GM19455 (cell line): ENCODE measurements at regions not wholly inside any gene's neighbourhood (a gene's known extent, or its start where the extent isn't known, plus 50 kb on each side); places are given as distances from the start of the nearest gene placed in this dataset.
"Not testable (repeated sequence)": the region's sequence is repeated elsewhere in the genome, so short reads cannot be mapped to it uniquely, and the experiment has no call there.

ENCODE experiments used
- ATAC-seq: cut with Tn5 transposase; IDR thresholded peaks from one replicate; pipeline ENCODE4 v1.9.1; 2021; ENCODE audit not compliant: unreplicated experiment

DNA sequence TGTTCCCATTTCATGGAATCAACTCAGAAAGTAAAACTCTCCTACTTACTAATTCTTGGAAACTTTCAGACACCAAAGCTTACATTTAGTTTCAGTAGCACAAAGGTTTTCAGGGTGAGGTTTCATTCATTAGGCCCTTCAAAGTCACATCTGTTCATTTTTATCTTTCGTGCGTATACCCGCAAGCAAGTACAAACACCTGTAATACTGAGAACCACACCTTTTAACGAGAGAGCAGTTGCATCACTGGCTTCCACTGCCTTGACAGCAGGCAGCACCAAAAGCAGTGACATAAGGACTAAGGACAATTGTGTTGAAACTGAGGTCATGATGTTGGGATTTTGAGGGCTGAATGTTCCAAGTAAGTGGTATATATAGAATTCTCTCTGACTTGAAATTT lies 60.5 kb downstream of the GOLGA6L22 start:
- not testable (repeated sequence) for ATAC-seq

DNA sequence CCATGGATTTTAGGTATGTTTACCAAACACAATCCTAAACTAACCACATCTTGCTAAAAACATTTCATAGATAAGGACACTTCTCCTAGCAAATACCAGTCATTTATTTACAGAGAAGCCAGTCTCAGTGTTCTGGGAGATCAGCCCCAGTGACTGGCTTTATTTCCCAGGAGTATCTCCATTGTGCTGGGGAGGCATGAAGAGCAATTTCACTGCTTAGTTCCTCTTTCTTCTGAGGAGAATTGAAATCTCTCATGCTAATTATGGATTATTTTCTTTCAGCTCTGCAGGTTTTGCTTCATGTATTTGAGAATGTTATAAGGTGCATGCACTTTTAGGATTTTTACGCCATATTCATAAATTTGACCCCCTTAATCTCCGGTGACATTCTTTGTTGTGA lies 67.8 kb downstream of the GOLGA6L22 start:
- ATAC-seq: not testable (repeated sequence)

DNA sequence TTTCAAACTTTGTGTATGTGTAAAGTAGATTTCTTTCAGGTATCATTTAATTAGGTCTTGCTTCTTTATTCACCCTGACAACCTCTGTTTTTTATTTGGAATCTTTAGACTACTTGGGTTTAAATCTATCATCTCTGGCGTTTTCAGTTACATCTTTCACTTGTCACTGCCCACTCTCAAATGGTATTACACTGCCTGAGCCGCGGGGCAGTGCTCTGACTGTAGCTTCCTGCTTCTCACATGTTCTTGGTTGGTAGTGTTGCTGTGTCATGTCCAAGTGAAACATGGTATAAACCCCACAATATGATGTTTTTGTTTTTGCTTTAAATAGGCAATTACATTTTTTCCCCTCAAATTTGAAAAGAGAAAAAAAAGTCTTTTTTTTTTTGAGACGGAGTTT lies 68.3 kb downstream of the GOLGA6L22 start:
- ATAC-seq: not testable (repeated sequence)

DNA sequence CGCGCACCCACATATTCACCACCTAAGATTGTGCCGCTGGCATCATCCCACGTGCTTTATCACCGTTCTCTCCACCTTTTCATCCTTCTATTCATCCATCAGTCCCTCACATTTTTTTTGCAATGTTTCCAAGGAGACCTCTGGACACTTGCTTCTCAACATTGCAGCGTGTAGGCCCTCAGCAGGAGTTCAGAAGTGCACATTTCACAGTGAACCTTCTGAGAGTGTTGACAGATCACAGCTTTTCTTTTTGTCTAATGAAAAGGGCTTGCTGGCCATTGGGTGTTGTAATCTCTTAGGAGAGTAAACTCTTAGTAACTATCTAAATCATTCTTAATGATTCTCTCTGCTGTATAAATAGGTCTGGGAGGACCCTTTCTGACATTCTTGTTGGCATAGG lies 70.5 kb downstream of the GOLGA6L22 start:
- not testable (repeated sequence) for ATAC-seq

DNA sequence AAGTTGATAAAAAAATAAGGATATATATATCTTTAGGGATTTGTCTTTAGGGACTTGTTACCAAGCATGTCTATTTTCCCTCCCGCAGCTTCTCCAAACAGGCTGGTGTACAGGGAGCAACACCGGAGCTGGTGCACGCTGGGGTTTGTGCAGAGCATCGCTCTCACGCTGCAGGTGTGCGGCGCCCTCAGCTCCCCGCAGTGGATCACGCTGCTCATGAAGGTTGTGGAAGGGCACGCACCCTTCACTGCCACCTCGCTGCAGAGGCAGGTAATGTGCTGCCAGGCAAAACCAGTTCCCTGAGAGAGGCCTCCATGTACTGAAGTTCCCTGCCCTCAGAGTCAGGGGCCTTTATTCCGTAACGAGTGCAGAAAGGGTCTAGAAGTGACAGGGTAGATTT lies 101.0 kb downstream of the GOLGA6L22 start:
- ATAC-seq: not testable (repeated sequence)

DNA sequence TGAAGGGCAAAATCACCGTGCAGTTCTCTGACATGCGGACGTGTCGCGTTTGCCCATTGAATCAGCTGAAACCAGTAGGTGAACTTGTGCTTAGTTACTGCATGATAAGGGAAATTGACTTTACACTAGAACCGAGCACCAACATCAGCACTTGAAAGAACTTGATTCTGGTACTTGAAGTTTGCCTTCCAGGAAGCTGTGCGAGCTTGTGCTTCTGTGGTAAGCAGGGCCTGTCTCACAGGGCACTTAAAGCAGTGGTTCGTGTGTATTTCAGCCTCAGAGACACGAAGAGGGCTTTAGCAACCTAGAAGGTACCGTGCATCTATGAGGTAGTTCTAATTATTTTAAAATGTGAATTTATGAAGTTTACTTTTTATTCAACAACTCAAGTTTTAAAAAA lies 103.0 kb downstream of the GOLGA6L22 start:
- ATAC-seq: not testable (repeated sequence)

DNA sequence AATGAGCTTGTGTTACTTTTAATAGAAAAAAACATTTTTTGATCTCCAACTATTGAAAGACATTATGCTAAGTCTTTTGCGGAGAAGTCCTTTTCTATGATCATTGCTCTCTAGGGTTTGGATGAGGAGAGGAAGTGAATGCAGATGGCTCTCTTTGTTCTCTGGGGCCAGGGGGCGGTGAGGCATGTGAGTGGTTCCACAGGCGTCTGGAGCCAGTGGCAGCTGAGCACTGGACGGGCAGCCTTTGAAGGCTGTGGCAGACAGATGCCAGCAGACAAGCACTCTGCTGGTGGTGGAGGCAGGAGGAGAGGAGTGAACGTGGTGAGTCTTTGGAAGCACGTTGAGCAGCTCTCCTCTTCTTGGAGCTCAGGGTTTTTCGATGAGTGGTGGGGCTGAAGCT lies 107.8 kb downstream of the GOLGA6L22 start:
- not testable (repeated sequence) for ATAC-seq

DNA sequence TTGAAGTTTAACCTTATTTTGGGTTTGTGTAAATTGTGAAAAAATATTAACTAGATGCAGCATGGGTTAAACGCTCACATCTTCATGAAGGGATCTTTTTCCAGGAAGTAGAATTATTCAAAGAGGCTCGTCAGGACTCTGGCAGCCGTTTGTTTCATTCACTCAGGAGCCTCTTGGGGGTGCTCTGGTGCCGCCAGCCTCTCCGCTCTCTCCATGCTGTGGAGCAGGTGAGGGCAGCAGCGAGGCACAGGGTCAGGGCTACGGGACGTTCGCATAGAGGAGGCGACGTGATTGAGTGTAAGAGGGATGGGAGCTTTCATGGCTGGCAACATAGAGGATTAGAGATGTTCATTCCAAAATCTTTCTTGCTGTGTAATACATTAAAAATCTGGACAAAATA lies 110.8 kb downstream of the GOLGA6L22 start:
- ATAC-seq: not testable (repeated sequence)

DNA sequence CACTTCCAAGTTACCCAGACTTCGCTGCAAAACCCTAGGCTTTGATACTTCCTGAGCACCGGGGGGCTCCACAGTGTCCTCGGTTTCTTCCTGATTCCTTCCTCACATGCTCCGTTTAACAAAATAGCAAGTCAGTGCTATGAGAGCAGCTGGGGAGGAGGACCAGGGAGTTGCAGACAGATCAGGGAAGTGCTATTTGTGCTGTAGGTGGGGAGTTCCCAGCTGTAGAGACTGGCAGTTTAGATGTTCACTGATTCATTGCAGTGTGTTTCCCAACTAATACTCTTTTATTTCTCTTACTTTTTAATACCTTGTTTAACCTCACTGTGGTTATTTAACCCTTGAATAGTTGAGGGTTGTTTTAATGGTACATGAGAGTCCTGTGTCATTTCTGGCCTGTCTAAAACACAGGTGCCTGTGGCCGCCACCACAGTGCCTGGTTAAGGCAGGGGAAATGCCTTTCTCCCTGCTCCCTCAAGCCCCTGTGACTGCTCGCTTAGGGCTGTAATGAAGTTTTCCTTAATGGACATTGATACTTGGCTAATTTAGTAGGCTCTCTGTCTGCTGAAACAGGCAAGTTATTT lies 113.5 kb downstream of the GOLGA6L22 start:
- ATAC-seq: not testable (repeated sequence)

DNA sequence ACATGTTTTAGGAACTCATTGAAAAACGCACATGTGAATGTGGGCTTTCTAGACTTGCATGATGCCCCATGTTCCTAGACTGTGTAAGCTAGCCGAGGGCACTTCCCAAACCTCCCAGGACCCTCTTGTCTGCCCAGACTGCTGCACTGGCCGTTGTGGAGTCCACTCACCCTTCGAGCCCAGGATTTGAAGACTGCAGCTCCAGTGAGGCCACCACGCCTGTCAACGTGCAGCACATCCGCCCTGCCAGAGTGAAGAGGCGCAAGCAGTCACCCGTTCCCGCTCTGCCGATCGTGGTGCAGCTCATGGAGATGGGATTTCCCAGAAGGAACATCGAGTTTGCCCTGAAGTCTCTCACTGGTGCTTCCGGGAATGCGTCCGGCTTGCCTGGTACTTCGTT lies 114.1 kb downstream of the GOLGA6L22 start:
- ATAC-seq: not testable (repeated sequence)

DNA sequence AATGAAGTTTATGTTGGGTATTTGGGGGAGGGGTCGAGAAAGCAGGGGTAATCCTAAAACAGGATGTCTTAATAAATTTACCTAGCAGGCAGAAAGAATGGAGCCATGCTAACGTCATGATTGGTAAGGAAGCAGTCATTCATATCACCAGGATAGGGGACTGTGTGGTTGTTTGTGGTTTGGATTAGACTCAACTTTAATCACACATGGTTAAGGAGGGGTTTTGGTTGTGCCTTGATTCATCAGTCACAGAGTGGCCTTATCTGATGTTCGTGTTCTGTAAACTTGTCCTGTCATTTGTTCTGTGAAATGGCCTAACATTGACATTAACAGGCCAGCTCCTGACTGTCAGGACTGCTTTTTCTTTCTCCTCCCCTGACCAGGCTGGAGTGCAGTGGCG lies 119.1 kb downstream of the GOLGA6L22 start:
- not testable (repeated sequence) for ATAC-seq

DNA sequence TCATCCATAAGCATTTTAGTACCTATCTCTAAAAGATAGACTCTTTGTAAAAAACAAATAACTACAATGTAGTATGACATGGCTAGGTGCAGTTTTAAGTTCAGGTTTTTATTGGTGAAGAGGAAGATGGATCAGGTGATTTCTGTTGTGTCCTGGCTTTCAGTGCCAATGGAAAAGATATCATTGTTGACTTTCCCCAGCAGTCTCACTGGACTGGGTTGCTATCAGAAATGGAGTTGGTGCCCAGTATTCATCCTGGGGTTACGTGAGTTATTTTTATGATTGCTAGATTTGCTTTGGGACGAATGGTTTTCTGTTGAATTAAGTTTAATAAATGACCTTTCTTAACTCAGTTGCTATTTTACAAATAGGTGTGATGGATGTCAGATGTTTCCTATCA lies 120.5 kb downstream of the GOLGA6L22 start:
- not testable (repeated sequence) for ATAC-seq

DNA sequence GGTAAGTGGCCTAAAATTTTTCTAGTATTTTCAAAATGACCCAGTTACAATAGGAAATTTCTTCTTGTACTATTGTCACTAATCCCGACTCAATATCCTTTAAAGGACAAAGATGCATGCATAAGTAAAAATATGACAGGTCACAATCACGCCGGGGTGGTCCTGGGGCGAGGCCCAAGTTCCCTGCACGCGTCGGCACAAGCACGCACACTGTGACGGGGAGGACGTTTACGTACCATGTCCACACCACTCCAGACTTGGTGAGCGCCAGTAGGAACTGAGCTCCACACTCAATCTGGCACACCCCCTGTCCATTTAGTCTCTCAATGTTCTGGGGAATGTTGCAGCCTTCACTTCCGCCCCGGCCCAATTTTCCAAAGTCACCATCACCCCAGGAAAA lies 128.7 kb downstream of the GOLGA6L22 start:
- not testable (repeated sequence) for ATAC-seq

DNA sequence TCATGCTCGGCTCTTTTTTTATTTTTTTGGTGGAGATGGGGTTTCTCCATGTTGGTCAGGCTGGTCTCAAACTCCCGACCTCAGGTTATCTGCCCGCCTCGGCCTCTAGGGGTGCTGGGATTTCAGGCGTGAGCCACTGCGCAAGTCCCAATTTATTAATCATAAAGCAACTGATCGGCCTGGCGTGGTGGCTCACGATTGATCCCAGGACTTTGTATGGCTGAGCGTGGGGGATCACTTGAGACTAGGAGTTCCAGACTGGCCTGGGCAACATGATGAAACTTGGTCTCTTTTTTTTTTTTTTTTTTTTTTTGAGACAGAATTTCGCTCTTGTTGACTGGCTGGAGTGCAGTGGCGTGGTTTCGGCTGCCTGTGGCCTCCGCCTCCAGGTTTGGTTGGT lies 139.8 kb downstream of the GOLGA6L22 start:
- ATAC-seq: not testable (repeated sequence)

DNA sequence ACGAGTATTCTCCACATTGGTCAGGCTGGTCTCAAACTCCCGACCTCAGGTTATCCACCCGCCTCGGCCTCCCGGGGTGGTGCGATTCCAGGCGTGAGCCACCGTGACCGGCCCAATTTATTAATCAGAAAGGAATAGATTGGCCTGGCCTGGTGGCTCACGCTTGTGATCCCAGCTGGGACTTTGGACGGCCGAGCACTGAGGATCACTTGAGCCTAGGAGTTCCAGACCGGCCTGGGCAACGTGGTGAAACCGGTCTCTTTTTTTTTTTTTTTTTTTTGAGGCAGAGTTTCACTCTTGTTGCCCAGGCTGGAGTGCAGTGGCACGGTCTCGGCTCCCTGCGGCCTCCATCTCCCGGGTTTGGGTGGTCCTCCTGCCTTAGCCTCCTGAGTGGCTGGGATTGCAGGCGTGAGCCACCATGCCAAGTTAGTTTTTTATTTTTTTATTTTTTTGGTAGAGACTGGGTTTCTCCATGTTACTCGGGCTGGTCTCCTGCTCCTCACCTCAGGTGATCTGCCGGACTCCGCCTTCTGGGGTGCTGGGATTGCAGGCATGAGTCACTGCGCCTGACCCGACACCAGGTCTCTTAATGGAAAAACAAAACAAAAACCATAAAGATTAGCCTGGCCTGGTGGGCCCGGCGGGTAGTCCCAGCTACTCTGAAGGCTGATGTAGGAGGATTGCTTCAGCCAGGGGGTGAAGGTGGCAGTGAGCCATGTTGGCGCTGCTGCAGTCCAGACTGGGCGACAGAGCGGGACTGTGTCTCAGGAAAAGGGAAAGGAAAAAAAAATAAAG lies 141.0 kb downstream of the GOLGA6L22 start:
- ATAC-seq: not testable (repeated sequence)

DNA sequence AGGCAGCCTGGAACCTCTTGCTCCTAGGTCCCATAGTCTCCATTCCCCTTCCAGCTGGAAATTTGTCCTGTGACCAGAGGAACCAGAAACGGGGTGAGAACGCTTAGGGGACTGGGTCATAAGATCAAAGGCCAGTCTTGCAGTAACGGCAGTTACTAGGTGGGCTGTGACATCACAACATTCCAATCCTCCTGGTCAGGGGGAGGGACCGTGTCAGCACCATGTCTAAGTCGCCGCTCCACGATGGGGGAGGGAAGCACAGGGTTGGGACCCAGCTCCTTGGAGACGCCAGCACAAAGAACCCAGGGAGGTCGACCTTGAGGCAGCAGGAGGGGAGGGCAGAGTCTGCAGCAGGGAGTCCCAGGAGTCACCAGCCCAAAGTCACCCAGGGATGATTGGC lies 158.3 kb downstream of the GOLGA6L22 start:
- not testable (repeated sequence) for ATAC-seq

DNA sequence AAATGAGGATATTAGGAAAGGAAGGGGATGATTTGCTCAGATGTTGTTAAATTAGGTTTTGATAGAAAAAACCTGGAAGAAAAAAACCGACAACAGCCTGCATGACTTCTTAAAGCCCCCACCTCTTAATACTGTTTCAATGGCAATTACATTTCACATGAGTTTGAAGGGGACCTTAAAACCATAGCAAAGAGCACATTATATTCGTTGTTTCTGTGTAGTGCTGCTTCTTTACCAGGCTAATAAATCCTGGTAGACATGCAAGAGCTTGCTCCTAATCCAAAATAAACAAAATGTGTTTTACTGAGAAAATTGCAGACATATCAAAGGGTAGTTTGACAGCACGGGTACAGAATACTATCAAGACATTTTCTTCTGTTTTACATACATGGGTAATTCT lies 154.7 kb upstream of the NIPA1 start:
- ATAC-seq: not testable (repeated sequence)

DNA sequence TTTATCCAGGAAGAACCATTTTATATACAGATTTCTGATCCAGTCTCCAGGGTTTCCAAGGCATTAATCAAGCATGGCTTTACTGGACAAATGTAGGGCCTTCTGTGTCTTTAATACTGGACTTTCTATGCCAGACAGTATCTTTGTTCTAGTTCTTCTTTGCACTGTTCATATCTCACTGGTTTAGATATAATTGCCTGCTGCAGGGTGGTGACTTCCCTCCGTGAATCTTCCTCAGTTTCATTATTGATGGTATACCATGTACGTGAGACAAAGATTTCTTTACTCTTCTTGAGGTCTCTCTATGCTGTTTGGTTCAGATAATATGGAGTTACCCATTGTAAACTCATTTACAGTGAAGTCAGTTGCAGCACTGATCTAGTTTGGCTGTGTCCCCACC lies 146.5 kb upstream of the NIPA1 start:
- ATAC-seq: not testable (repeated sequence)

DNA sequence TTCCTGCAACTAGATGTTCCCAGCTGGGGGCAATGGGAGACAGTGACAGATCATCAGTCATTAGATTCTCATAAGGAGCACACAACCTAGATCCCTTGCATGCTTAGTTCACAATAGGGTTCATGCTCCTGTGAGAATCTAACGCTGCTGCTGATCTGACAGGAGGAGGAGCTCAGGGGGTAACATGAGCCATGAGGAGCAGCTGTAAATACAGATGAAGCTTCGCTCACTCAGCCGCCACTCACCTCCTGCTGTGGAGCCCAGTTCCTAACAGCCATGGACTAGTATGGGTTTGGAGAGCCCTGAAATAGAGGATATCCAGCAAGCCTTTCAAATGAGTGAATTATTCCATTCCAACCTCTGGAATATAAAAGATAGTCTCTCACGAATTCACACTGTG lies 137.0 kb upstream of the NIPA1 start:
- ATAC-seq: not testable (repeated sequence)

DNA sequence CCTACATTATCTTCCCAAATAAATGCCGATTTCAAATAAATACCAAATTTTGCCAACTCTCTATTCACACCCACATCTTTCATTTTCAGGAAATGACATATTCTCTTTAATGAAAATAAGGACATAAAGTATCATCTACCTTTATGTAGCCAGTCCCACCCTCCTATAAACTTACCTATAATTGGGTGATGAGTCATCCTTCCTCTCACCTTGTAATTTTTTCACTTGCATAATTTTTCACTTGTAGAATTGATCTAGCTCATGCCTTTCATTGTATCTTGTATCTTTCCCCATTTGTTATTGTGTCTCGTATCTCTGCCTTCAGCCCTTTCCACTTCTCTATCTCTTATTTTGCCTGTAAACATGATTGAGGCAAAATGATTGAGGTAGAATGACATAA lies 135.3 kb upstream of the NIPA1 start:
- not testable (repeated sequence) for ATAC-seq

DNA sequence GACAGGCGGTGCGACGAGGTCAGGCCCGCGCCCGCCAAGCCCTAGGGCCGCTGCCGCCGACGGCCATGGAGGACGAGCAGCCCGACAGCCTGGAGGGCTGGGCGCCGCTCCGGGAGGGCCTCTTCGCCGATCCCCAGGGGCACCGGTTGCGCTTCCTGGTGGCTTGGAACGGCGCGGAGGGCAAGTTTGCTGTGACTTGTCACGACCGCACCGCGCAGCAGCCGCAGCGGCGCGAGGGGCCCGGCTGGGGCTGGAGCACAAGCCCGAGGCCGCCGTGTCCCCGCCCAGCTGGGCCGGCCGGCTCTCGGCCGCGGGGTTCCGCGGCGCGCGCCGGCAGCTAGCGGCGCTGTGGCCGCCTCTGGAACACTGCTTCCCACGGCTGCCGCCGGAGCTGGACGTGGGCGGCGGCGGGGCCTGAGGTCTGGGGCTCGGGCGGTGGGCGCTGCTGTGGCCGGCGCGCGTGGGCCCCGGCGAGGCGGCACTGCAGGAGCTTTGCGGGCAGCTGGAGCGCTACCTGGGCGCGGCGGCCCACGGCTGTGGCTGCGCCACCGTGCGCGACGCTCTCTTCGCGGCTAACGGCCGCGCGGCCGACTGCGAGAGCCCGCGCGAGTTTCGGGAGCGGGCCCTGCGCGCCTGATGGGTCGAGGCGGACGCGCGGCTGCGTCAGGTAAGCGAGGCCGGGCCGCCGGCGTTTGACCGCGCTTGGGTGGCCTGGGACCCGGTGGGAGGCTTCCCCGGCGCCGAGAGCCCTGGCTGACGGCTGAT lies 122.0 kb upstream of the NIPA1 start:
- peak; percentile 82 for ATAC-seq
